ENCODE measurements at regions not wholly inside any gene's neighbourhood (a gene's known extent, or its start where the extent isn't known, plus 50 kb on each side); places are given as distances from the start of the nearest gene placed in this dataset.

GRCh38 chr3:137460944-137461343, 303.2 kb upstream of the SOX14 start:
- TF ChIP-seq CTCF (IDR thresholded peaks at IDR 0.05; ENCODE audit: insufficient read depth, low read depth, low read length) = no peak
- no peak for DNase-seq (ENCODE audit: low read depth)
- no peak overlapping the region for H3K4me3 ChIP-seq (ENCODE audit: low read depth, low read length)

- no peak for DNase-seq (ENCODE audit: low read depth)
- TF ChIP-seq CTCF (IDR thresholded peaks at IDR 0.05; ENCODE audit: insufficient read depth, low read depth, low read length) = no peak
- H3K4me3 ChIP-seq (ENCODE audit: low read depth, low read length) = no peak overlapping the region
Observed at GRCh38 chr3:137463131-137463530, 301.0 kb upstream of the SOX14 start.

- H3K4me3 ChIP-seq (ENCODE audit: low read depth, low read length) = no peak overlapping the region
Observed at GRCh38 chr3:137464341-137464740, 299.8 kb upstream of the SOX14 start.

GRCh38 chr3:137468446-137468845, 295.7 kb upstream of the SOX14 start:
- DNase-seq (ENCODE audit: low read depth) = no peak
- H3K4me3 ChIP-seq (ENCODE audit: low read depth, low read length) = no peak overlapping the region
- no peak for TF ChIP-seq CTCF (IDR thresholded peaks at IDR 0.05; ENCODE audit: insufficient read depth, low read depth, low read length)

More at GRCh38 chr3:137464341-137464740, 299.8 kb upstream of the SOX14 start:
- no peak for DNase-seq (ENCODE audit: low read depth)
- TF ChIP-seq CTCF (IDR thresholded peaks at IDR 0.05; ENCODE audit: insufficient read depth, low read depth, low read length) = no peak

- no peak for DNase-seq (ENCODE audit: low read depth)
- no peak for TF ChIP-seq CTCF (IDR thresholded peaks at IDR 0.05; ENCODE audit: insufficient read depth, low read depth, low read length)
- H3K4me3 ChIP-seq (ENCODE audit: low read depth, low read length) = no peak overlapping the region
Observed at GRCh38 chr3:137469263-137469662, 294.9 kb upstream of the SOX14 start.

- no peak for TF ChIP-seq CTCF (IDR thresholded peaks at IDR 0.05; ENCODE audit: insufficient read depth, low read depth, low read length)
- no peak overlapping the region for H3K4me3 ChIP-seq (ENCODE audit: low read depth, low read length)
- no peak for DNase-seq (ENCODE audit: low read depth)
Observed at GRCh38 chr3:137471130-137471529, 293.0 kb upstream of the SOX14 start.

- TF ChIP-seq CTCF (IDR thresholded peaks at IDR 0.05; ENCODE audit: insufficient read depth, low read depth, low read length) = no peak
- no peak overlapping the region for H3K4me3 ChIP-seq (ENCODE audit: low read depth, low read length)
- DNase-seq (ENCODE audit: low read depth) = no peak
Observed at GRCh38 chr3:137471558-137472204, 292.4 kb upstream of the SOX14 start.
